Heart left ventricle (tissue), 16 donors: ENCODE measurements at regions not wholly inside any gene's neighbourhood (a gene's known extent, or its start where the extent isn't known, plus 50 kb on each side); places are given as distances from the start of the nearest gene placed in this dataset.

Source experiments
- ATAC-seq, 4 donors: fragments of 200-7000 bp; cut with Tn5 transposase; one replicate each; pipeline ENCODE4 v1.9.1; 2020 to 2022; ENCODE audit warnings: moderate library complexity in 4 of 4, mild to moderate bottlenecking in 3 of 4, moderate number of reproducible peaks in 1 of 4
- DNase-seq, 5 donors: peaks; one replicate each; pipeline ENCODE4 v3.0.0-alpha.2; 2020
- H3K27ac ChIP-seq, 12 donors: fragments of 200-600 bp; sonication (generic) in 4 of 12; one replicate each; pipeline versions ENCODE4 v1.5.0 to v1.8.0; 2016 to 2022; ENCODE audit warnings: mild to moderate bottlenecking in 2 of 12
- H3K27me3 ChIP-seq, 9 donors: fragments of 200-600 bp; sonication (generic) in 2 of 9; one replicate each; pipeline versions ENCODE4 v1.5.1 to v1.8.0; 2016 to 2022; ENCODE audit warnings: mild to moderate bottlenecking in 3 of 9
- H3K36me3 ChIP-seq, 9 donors: fragments of 200-600 bp; sonication (generic) in 2 of 9; one replicate each; pipeline versions ENCODE4 v1.5.0 to v1.8.0; 2018 to 2022; ENCODE audit warnings: mild to moderate bottlenecking in 2 of 9
- H3K4me1 ChIP-seq, 12 donors: fragments of 200-600 bp; sonication (generic) in 4 of 12; one replicate each; pipeline versions ENCODE4 v1.5.0 to v1.8.0; 2016 to 2022; ENCODE audit warnings: mild to moderate bottlenecking in 3 of 12
- H3K4me3 ChIP-seq, 12 donors: fragments of 200-600 bp; sonication (generic) in 4 of 12; one replicate each; pipeline versions ENCODE4 v1.5.0 to v1.8.0; 2017 to 2022; ENCODE audit warnings: mild to moderate bottlenecking in 9 of 12, moderate library complexity in 4 of 12
- H3K9me3 ChIP-seq, 12 donors: fragments of 200-600 bp; sonication (generic) in 4 of 12; one replicate each; pipeline versions ENCODE4 v1.5.0 to v1.8.0; 2016 to 2022; ENCODE audit warnings: mild to moderate bottlenecking in 1 of 12
- POLR2A ChIP-seq, 2 donors: fragments of 450-650 bp; IDR thresholded peaks; one replicate each; pipeline ENCODE4 v1.6.1; 2017; ENCODE audit warnings: antibody characterized with exemption in 2 of 2, mild to moderate bottlenecking in 2 of 2, moderate library complexity in 2 of 2
- WGBS, 4 donors: extraction: QIAGEN DNeasy Blood & Tissue Kit in 2 of 4; methylation state at CpG; one replicate each; pipeline versions ENCODE4 v1.1.5 to v1.1.7; 2013 to 2018; 5-methylcytosine and 5-hydroxymethylcytosine counted together
- intact Hi-C, 10 donors: fragments of 100-400 bp; cut with DNase I; formaldehyde crosslinking; loops; one replicate each; pipeline versions ENCODE4 v1.11.1 to v1.14.2; 2022
- TF ChIP-seq, protein P1 (sequence below), 12 donors: fragments of 200-600 bp; sonication (generic) in 4 of 12; IDR thresholded peaks; one replicate each; pipeline versions ENCODE4 v1.5.0 to v1.8.0; 2018 to 2022; ENCODE audit warnings: antibody characterized with exemption in 12 of 12, mild to moderate bottlenecking in 5 of 12
- donor health status: ischemic (EF 13 %, LVEDD 7.1; RV severe dilation, severe dysfunction).
- donor health status: healthy with polysubstance abuse.
- donor health status: DM: no; HTN: yes; CAD: no.
- donor health status: DM: no; HTN: no; CAD: no.
- donor health status: ischemic (EF 25% LVEDD 6.9; RV normal size, moderate dysfunction).
- donor health status: ischemic (EF 25% LVEDD 5.7; RV mildly dilated, moderate dysfunction).
- donor health status: healthy.
- donor health status: DM: yes; HTN: yes; CAD: no.
- donor health status: ischemic (EF 35%, LVEDD 5.7; RV mildly dilated, moderate dysfunction).
- donor health status: nonischemic (EF 11% LVEDD 7.7; RV severe dilation, severe dysfunction).
- donor health status: DM: yes; HTN: yes; CAD: no.
- donor health status: PGD.
- donor health status: ischemic (EF 29% LVEDD 5.4; RV normal size, mild dysfunction).
- donor health status: nonischemic (EF 23%, LVEDD 6.1; RV moderate dilation, normal function).

DNA sequence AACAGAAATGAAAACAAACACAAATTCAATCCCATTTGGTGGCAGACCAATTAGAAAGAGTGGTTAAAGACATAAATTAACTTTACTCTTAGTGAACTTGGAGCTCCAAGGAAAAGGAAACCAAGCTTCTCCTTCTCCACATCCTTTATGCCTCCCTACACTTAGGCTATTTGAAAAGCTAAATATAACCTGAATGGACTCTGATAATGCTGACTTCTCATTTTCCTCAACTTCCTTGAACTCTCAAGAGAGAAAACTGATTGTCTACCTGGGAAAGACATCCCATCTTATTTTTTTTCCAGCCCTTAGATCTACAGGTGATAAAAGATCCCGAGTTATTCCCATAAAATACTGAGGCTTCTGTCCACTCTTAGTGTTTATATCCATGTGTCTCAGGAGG, 178.4 kb upstream of the SPAG17 start:
- intact Hi-C loops = no loop called here
- Histone ChIP-seq H3K4me3 (no peak overlapping the region), H3K27me3 (no peaks in the 10 kb centered on the region), H3K27ac (no peak overlapping the region), H3K9me3 (peaks cover 0 to 61% (median 31%) of the 10 kb centered on the region in 12 donors), H3K36me3 (no peaks in the 10 kb centered on the region), H3K4me1 (no peaks in the 10 kb centered on the region)
- TF ChIP-seq POLR2A (IDR thresholded peaks at IDR 0.05) = no peak
- TF ChIP-seq, protein P1, sequence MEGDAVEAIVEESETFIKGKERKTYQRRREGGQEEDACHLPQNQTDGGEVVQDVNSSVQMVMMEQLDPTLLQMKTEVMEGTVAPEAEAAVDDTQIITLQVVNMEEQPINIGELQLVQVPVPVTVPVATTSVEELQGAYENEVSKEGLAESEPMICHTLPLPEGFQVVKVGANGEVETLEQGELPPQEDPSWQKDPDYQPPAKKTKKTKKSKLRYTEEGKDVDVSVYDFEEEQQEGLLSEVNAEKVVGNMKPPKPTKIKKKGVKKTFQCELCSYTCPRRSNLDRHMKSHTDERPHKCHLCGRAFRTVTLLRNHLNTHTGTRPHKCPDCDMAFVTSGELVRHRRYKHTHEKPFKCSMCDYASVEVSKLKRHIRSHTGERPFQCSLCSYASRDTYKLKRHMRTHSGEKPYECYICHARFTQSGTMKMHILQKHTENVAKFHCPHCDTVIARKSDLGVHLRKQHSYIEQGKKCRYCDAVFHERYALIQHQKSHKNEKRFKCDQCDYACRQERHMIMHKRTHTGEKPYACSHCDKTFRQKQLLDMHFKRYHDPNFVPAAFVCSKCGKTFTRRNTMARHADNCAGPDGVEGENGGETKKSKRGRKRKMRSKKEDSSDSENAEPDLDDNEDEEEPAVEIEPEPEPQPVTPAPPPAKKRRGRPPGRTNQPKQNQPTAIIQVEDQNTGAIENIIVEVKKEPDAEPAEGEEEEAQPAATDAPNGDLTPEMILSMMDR (IDR thresholded peaks at IDR 0.05) = no peak
- 48 to 68% (median 58%) methylated on average over 1 of the region's 1 CpG for WGBS, 4 donors
- ATAC-seq = no peak
- no peak for DNase-seq

DNA sequence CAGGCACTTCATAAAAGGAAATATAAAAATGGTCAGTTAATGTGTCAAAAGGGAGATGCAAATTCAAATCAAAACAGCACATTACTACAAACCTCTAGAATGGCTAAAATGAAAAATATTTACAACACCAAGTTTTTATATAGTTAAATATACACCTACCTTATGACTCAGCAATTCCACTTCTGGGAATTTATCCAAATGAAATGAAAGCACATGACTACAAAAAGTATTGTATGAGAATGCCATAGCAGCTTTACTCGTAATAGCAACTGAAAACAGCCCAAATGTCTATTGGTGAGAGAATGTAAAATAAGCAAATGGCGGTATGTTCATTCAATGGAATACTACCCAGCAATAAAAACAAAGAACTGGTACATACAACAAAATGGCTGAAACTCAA, 175.8 kb upstream of the SPAG17 start:
- no peaks in the 10 kb centered on the region for H3K36me3 ChIP-seq
- WGBS, 4 donors = 66 to 71% (median 68%) methylated on average over 2 of the region's 2 CpGs
- intact Hi-C loops = no loop called here
- TF ChIP-seq, protein P1 (IDR thresholded peaks at IDR 0.05) = no peak
- TF ChIP-seq POLR2A (IDR thresholded peaks at IDR 0.05) = no peak
- no peak for ATAC-seq
- H3K4me3 ChIP-seq = no peak overlapping the region
- H3K9me3 ChIP-seq = peaks cover 0 to 62% (median 27%) of the 10 kb centered on the region in 12 donors
- no peaks in the 10 kb centered on the region for H3K27me3 ChIP-seq
- H3K4me1 ChIP-seq = no peaks in the 10 kb centered on the region
- no peak for DNase-seq
- H3K27ac ChIP-seq = no peak overlapping the region

DNA sequence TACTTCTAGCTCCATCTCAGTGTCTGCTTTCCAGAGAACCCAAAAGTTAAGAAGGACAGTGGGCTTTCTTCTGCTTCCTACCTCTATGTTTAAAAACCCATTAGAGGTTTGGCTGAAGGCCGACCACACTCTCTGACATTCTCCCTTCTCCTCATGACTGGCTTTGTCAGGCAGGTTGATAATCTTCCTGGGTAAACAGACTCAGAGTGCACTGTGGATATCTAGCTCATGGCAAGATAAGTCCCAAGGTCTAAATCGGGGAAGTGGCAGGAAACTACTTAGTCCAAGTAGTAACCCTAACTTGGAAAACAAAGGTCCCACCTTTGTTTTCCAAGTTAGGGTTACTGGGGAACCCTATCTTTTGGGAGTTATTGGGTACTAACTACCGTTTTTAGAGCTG, 161.9 kb upstream of the SPAG17 start:
- Histone ChIP-seq H3K36me3 (no peaks in the 10 kb centered on the region), H3K27me3 (no peaks in the 10 kb centered on the region), H3K27ac (no peak overlapping the region), H3K9me3 (no peaks in the 10 kb centered on the region), H3K4me3 (no peak overlapping the region), H3K4me1 (no peaks in the 10 kb centered on the region)
- intact Hi-C loops = no loop called here
- DNase-seq = no peak
- WGBS, 4 donors = 26 to 34% (median 29%) methylated on average over 3 of the region's 3 CpGs
- no peak for ATAC-seq
- no peak for TF ChIP-seq POLR2A (IDR thresholded peaks at IDR 0.05)
- TF ChIP-seq, protein P1 (IDR thresholded peaks at IDR 0.05) = no peak

DNA sequence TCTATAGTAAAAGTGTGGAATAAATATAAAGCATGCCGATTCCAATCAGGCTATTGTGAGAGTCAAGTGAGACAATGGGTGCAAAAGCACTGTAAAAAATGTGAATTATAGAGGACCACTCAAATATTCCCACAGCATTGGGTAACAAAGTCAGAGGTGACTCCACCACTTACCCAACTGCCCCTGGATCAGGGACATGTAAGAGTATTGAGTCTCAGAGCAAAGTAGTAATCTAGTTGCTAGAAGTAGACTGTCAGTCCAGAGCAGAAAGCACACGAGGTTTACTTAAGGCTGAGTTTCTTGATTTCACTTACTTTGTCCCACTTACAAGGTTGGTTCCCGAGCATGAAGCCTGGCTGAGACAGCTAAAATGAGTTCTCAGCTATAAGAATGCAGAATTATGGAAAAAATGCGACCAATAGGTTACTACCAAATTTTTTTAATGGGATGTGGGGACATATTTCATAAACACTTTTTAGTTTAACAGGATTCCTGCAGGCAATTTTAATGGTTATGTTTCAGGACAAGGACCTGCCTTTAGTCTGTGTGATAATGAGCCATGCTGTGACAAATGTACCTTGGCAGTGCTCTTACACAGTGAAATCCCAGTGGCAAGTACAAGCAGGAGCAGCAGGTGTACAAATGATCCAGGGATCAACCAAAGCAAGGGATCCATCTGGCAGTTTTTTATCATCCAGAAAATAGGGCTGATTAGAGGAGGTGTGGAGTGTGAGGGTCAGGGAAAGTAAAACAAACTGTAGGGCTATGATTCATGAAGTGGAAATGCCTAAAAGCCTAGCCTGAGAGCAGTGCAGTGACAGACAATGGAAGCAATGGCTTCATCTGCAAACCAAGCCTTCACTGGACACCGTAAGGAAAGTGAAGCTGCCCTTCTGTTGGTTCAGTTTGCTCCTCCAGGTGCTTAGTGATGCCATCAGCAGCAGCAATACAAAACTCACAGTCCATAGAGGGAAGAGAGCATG, 156.2 kb upstream of the SPAG17 start:
- Histone ChIP-seq H3K4me3 (no peak overlapping the region), H3K27me3 (no peaks in the 10 kb centered on the region), H3K27ac (no peak overlapping the region), H3K36me3 (no peaks in the 10 kb centered on the region), H3K4me1 (no peaks in the 10 kb centered on the region), H3K9me3 (no peaks in the 10 kb centered on the region)
- TF ChIP-seq, protein P1 (IDR thresholded peaks at IDR 0.05) = no peak
- no peak for TF ChIP-seq POLR2A (IDR thresholded peaks at IDR 0.05)
- intact Hi-C loops = no loop called here
- no peak for DNase-seq
- 58 to 71% (median 62%) methylated on average over 5 of the region's 5 CpGs for WGBS, 4 donors
- ATAC-seq = no peak
